ENCODE measurements at regions not wholly inside any gene's neighbourhood (a gene's known extent, or its start where the extent isn't known, plus 50 kb on each side); places are given as distances from the start of the nearest gene placed in this dataset.
A peak's percentile ranks its signal among the peaks of the same experiment; 100 is the strongest.
"Not testable (repeated sequence)": the region's sequence is repeated elsewhere in the genome, so short reads cannot be mapped to it uniquely, and the experiment has no call there.

- H3K36me3 Mint-ChIP-seq (ENCODE audit: low read depth); H3K27me3 Mint-ChIP-seq; H3K4me1 Mint-ChIP-seq; H3K4me3 Mint-ChIP-seq; ATAC-seq (replicated peaks); H3K27ac Mint-ChIP-seq: not testable (repeated sequence)
- peaks cover 41% of the 10 kb centered on the region for H3K9me3 Mint-ChIP-seq
These were observed 4462.8 kb upstream of the OR11H1 start for GRCh38 chr22:11065210-11065609.

- H3K4me1 Mint-ChIP-seq; H3K27ac Mint-ChIP-seq; H3K4me3 Mint-ChIP-seq; ATAC-seq (replicated peaks); H3K36me3 Mint-ChIP-seq (ENCODE audit: low read depth); H3K27me3 Mint-ChIP-seq: not testable (repeated sequence)
- peaks cover 41% of the 10 kb centered on the region for H3K9me3 Mint-ChIP-seq
These were observed 4462.0 kb upstream of the OR11H1 start for GRCh38 chr22:11065876-11066457.

GRCh38 chr22:11066458-11067285, 4461.3 kb upstream of the OR11H1 start:
- H3K4me1 Mint-ChIP-seq = peaks cover 5% of the 10 kb centered on the region
- no peaks in the 10 kb centered on the region for H3K27me3 Mint-ChIP-seq
- peaks cover 41% of the 10 kb centered on the region for H3K9me3 Mint-ChIP-seq
- H3K36me3 Mint-ChIP-seq (ENCODE audit: low read depth) = no peaks in the 10 kb centered on the region
- no peak overlapping the region for H3K27ac Mint-ChIP-seq
- ATAC-seq (replicated peaks) = peak; percentile 11
- no peak overlapping the region for H3K4me3 Mint-ChIP-seq

- ATAC-seq (replicated peaks); H3K36me3 Mint-ChIP-seq (ENCODE audit: low read depth); H3K27ac Mint-ChIP-seq; H3K27me3 Mint-ChIP-seq; H3K4me3 Mint-ChIP-seq; H3K4me1 Mint-ChIP-seq: not testable (repeated sequence)
- peaks cover 41% of the 10 kb centered on the region for H3K9me3 Mint-ChIP-seq
These were observed 4460.6 kb upstream of the OR11H1 start for GRCh38 chr22:11067286-11067871.

GRCh38 chr22:11067937-11068336, 4460.1 kb upstream of the OR11H1 start:
- H3K4me1 Mint-ChIP-seq; H3K4me3 Mint-ChIP-seq; H3K27ac Mint-ChIP-seq; H3K27me3 Mint-ChIP-seq; ATAC-seq (replicated peaks); H3K36me3 Mint-ChIP-seq (ENCODE audit: low read depth): not testable (repeated sequence)
- H3K9me3 Mint-ChIP-seq = peaks cover 39% of the 10 kb centered on the region

- not testable (repeated sequence) for ATAC-seq (replicated peaks); H3K4me1 Mint-ChIP-seq; H3K27ac Mint-ChIP-seq; H3K4me3 Mint-ChIP-seq; H3K36me3 Mint-ChIP-seq (ENCODE audit: low read depth); H3K27me3 Mint-ChIP-seq
- peaks cover 34% of the 10 kb centered on the region for H3K9me3 Mint-ChIP-seq
These were observed 4459.6 kb upstream of the OR11H1 start for GRCh38 chr22:11068406-11068805.
